ENCODE measurements at regions not wholly inside any gene's neighbourhood (a gene's known extent, or its start where the extent isn't known, plus 50 kb on each side); places are given as distances from the start of the nearest gene placed in this dataset.

- DNase-seq (ENCODE audit: low read depth in 2 of 2) = no peak
Measured at GRCh38 chr7:47147213-47147631, 434.7 kb downstream of the TNS3 start.

DNA sequence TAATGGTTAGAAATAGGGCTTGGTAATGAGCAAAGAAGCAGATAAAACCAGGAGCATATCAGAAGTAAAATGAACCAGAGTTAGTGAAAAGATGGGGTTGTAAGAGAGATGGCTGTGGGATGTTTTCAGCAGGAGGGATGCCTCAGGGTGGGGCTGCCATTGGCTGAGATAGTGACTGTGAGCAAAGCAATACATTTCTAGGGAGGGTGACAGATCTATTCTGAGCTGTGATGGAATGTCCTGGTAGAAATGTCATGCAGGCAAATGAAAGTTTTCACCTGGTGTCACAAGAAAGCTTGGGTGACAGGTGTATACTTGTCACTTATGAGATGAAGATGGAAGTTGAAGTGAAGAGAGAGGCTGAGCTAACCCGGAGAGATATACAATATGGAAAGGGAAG lies 435.9 kb downstream of the TNS3 start:
- no peak for DNase-seq (ENCODE audit: low read depth in 2 of 2)

GRCh38 chr7:47145186-47145725 lies 436.7 kb downstream of the TNS3 start:
- no peak for DNase-seq (ENCODE audit: low read depth in 2 of 2)

DNA sequence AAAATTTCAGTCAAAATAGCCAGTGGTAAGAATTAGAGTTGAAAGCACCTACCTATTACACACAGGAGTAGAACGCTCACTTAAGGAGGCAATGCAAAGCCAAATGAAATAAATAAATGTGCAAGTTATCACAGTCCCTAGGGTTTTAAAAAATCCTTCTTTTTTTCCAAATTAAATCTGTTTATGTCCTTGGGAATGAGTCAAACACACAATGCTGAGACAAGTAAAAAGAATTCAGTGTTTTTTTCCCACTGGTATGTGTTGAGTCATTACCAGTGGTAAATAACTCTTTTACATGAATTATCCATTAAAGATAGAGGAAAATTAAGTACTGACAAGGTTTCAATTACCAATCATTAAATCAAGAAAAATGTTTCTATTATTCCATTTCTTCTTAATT lies 438.6 kb downstream of the TNS3 start:
- no peak for DNase-seq (ENCODE audit: low read depth in 2 of 2)

DNA sequence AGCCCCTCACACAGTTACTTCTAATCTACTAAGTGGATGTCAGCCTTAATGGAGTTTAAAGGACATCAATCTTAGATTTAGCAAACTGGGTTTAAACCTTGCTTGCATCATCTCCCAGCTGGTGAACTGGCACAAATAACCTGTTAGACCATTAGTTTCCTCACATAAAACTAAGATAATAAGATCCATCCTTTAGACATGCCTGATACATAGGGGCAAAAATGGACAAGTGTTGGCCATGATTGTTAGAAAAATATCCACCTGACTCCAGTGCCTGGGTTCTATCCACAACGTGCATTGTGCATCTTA lies 439.1 kb downstream of the TNS3 start:
- no peak for DNase-seq (ENCODE audit: low read depth in 2 of 2)

DNA sequence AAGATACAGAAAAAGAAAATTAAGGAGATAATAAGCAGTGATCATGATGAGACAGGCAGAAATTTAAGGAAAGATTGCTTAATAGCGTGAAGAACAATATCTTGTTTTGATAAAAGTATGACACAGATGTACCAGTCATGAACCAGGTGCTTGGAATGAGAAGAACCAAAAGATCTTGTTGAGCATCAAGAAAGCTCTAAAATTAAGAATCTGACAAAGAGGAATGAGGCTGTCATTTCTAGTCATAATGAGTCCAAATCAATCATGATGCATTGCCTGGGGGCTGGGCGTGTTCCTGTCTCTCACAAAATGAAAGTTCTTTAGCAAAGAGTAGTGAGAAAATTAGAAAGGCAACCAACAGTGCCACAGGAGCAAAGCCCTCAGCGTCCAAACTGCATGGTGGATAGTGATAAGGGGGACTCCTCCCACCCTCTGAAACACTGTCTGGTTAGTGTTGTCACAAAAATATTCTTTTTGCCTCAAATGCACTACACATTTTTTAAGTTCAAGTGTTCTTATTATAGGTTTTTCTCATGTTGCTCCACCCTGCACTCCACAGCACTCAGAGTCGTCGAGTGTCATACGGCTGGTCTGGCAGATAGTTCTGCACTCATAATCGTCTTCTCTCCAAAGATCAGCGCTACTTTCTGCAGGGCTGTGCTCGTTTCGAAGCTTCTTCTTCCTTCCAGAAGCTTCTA lies 439.6 kb downstream of the TNS3 start:
- no peak for DNase-seq (ENCODE audit: low read depth in 2 of 2)

DNA sequence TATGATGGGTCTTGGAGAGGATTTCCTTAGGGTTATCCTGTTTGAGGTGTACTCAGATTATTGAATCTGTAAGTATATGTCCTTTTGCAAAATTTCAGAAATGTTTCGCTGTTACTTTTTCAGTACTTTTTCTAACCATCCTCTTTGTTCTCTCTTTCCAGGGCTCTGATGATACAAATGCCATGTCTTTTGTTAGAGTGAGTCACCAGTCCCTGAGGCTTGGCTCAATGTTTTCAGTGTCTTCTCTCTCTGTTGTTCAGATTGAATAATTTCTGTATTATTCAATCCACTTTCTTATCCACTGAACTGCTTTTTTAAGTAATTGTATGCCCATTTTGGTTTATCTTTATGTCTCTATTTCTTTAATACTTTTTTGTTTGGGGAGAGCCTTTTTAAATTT lies 449.4 kb downstream of the TNS3 start:
- DNase-seq (ENCODE audit: low read depth in 2 of 2) = no peak

- no peak for DNase-seq (ENCODE audit: low read depth in 2 of 2)
Measured at GRCh38 chr7:47128700-47129099, 453.2 kb downstream of the TNS3 start.

DNA sequence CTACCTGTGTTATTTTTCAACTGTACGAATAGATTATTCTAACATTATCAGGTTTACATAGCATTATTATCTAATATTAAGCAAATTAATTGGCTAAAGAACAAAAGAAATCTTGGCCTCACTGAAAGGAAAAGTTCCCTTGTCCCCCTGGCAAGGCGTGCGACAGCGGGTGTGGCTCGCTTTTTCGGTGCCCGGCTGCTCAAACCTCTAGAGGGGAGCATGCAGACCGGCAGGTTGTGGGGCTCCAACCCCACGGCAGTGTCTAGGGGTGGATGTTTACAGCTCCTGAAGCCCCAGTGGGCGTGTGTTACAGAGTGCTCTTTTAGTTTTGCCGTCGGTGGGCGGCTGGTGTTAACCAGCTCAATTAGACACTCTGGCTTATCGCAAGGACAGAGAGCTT lies 456.4 kb downstream of the TNS3 start:
- no peak for DNase-seq (ENCODE audit: low read depth in 2 of 2)

DNA sequence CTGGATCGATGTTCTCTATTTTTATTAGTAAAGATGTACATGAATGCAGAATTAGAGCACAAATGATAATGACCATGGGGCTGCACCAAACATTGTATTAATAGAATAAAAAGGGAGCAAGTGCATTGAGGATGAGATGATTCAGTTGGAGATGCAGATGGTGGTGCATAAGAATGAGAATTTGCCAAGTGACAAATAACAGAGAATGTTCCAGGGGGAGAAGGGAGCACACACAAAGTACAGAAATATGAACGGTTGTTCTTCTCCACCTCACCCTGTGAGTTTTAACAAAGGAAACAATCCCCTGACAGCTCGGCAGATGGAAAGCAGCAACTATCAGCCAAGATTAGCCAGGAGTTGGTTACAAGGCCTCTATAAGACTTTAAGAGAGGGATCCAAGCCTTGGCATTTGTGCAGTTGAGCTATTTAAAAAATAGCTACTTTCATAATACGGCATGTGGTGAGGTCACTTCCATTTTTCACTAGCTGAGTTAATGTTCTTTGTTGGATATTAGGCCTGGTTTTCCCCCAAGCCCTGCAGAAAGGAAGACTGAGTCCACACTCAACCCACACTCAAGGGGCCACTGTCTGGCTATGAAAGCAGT lies 462.5 kb downstream of the TNS3 start:
- DNase-seq (ENCODE audit: low read depth in 2 of 2) = no peak

- DNase-seq (ENCODE audit: low read depth in 2 of 2) = no peak
Measured at GRCh38 chr7:47104206-47104549, 477.7 kb downstream of the TNS3 start.

- no peak for DNase-seq (ENCODE audit: low read depth in 2 of 2)
Measured at GRCh38 chr7:47103498-47104205, 478.3 kb downstream of the TNS3 start.

DNA sequence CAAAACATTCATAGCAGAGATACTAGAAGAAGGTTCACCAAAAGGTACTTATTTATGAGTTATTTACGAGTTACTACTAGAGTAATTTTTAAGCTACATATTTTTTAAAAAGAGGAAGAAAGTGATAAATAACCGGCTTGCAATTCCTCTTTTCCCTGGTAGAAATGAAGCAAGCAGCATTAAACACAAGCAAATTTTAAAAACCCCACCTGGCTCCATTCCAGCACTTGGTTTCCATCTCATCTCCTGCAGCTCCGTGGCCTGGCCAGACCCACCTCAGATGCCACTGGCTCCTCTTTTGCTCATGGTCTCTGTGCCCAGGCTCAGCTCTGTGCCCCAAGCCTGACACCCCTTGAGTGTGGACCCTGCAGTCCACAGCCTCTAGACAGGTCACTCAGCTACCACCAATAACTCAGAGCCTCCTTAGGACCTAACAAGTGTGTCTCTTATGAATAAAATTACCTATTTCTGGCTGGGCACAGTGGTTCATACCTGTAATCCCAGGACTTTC lies 479.5 kb downstream of the TNS3 start:
- DNase-seq (ENCODE audit: low read depth in 2 of 2) = no peak

GRCh38 chr7:47100817-47101435 lies 481.0 kb downstream of the TNS3 start:
- no peak for DNase-seq (ENCODE audit: low read depth in 2 of 2)

- DNase-seq (ENCODE audit: low read depth in 2 of 2) = no peak
Measured at GRCh38 chr7:47100148-47100816, 481.6 kb downstream of the TNS3 start.

DNA sequence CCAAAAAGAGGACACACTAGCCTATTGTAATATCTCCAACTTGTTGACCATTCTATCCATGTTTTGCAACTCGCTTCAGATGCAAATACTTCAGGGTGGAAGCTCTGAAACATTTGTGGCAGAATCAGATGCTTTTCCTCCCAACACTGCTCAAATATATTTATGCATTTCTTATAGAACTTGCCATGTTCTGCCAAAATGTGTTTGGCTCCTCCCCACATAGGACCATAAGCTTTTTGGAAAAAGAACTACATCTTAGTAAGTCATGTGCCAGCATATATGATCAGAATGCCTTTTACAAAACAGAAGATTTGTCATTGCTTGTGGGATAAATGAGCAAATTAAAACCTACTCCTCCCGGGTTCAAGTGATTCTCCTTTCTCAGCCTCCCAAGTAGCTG lies 484.5 kb downstream of the TNS3 start:
- no peak for DNase-seq (ENCODE audit: low read depth in 2 of 2)

GRCh38 chr7:47095946-47096345 lies 486.0 kb downstream of the TNS3 start:
- no peak for DNase-seq (ENCODE audit: low read depth in 2 of 2)

DNA sequence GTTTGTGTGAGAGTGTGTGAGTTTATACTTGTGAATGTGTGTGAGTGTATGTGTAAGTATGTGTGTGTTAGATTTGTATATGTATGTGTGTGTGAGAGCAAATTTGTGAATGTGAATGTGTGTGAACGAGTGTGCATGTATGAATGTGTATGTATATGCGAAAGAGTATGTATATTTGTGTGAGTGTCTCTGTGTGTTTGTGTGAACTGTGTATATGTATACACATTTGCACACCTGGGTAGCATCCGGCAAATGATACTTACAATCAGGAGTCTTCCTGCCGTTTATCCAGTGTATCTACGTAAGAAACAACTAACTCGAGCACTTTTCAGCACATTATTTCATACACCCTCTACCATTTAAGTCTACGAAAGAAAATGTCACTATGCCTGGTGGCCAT lies 487.4 kb downstream of the TNS3 start:
- DNase-seq (ENCODE audit: low read depth in 2 of 2) = no peak

DNA sequence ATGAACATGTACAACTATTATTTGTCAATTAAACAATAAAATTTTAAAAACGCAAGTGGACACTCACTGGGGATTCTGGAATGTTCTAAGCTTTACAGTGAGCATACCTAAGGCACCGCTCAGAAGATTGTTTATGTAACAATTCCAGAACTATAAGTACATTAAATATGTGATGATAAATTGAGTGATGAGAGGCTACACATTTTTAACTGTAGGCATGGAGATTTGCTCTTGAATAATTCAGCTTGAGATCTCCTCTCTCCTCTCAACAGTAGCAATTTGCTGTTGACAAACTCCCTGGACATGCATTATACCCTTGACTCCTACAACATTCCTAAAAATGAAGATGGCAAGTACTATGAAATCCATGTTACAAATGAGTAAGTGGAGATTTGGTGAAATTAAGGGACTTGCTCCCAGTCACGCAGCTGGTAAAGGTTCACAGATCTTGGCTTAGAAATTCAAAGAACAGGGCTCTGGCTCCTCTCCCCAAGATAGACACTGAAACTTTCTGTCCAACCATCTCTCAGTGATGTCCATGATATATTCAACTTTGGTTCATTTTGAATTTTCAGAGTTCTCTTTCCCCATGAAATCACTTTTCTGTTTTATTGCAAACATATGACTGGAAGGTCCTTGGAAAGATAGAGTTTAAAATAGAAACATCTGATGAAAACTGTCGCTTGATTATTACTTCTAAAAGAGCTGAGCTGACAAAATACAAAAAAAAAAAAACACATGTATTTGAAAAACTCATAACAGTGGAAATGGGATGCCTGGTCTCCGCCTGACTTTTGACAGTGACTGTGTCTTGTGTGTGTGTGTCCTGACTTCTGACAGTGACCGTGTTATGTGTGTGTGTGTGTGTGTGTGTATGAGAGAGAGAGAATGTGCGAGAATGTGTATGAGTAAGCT lies 488.3 kb downstream of the TNS3 start:
- DNase-seq (ENCODE audit: low read depth in 2 of 2) = no peak

- DNase-seq (ENCODE audit: low read depth in 2 of 2) = no peak
Measured at GRCh38 chr7:47092336-47092735, 489.6 kb downstream of the TNS3 start.

- DNase-seq (ENCODE audit: low read depth in 2 of 2) = no peak
Measured at GRCh38 chr7:47091141-47091540, 490.8 kb downstream of the TNS3 start.

Measured in stimulated activated CD8-positive, alpha-beta memory T cell treated with anti-CD3 and anti-CD28 coated beads, Interleukin-2, amount 100 ng/mL, for 48 hours (primary cell).